ENCODE measurements at regions not wholly inside any gene's neighbourhood (a gene's known extent, or its start where the extent isn't known, plus 50 kb on each side); places are given as distances from the start of the nearest gene placed in this dataset.

- Histone ChIP-seq H3K4me3 (ENCODE audit: low read depth, low read length) (no peak overlapping the region), H3K9me3 (ENCODE audit: control insufficient read depth, insufficient read depth, low read length) (peaks cover 18% of the 10 kb centered on the region), H3K27me3 (ENCODE audit: control insufficient read depth, insufficient read depth, low read length) (no peaks in the 10 kb centered on the region), H3K27ac (ENCODE audit: low read depth, low read length) (no peak overlapping the region)
- no peak for TF ChIP-seq CTCF (IDR thresholded peaks at IDR 0.05; ENCODE audit: low read depth, low read length)
- ChIA-PET POLR2A (no interaction called here), CTCF (no interaction called here)
- DNase-seq (ENCODE audit: low read depth, low spot score), result no peak
These were observed 352.5 kb upstream of the PCDH20 start for GRCh38 chr13:61768175-61768574.

DNA sequence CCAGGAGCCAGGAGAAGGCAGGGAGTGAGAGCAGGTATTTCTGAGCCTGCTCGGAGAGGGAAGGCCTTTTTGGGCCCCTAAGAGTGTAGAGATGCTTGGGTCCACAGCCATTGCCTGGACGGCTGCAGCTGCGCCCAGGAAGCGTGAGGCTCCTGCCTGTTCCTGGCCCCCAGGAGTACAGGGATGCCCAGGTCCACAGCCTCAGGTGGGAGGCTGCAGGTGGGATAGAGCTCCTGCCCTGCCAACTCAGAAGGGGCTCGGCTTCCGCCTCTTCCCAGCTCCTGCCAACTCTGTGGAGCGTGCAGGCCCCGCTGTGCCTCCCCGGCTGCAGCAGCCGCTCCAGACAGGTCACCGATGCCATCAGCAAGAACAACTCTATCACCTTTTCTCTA is 351.0 kb upstream of the PCDH20 start:
- TF ChIP-seq CTCF (IDR thresholded peaks at IDR 0.05; ENCODE audit: low read depth, low read length), result no peak
- no peak overlapping the region for H3K4me3 ChIP-seq (ENCODE audit: low read depth, low read length)
- CTCF ChIA-PET, result no interaction called here
- DNase-seq (ENCODE audit: low read depth, low spot score), result no peak
- no peak overlapping the region for H3K27ac ChIP-seq (ENCODE audit: low read depth, low read length)
- H3K9me3 ChIP-seq (ENCODE audit: control insufficient read depth, insufficient read depth, low read length), result peaks cover 21% of the 10 kb centered on the region
- no peaks in the 10 kb centered on the region for H3K27me3 ChIP-seq (ENCODE audit: control insufficient read depth, insufficient read depth, low read length)
- POLR2A ChIA-PET, result no interaction called here

- peaks cover 21% of the 10 kb centered on the region for H3K9me3 ChIP-seq (ENCODE audit: control insufficient read depth, insufficient read depth, low read length)
- H3K27me3 ChIP-seq (ENCODE audit: control insufficient read depth, insufficient read depth, low read length), result no peaks in the 10 kb centered on the region
- ChIA-PET POLR2A (no interaction called here), CTCF (no interaction called here)
- no peak overlapping the region for H3K27ac ChIP-seq (ENCODE audit: low read depth, low read length)
- no peak for TF ChIP-seq CTCF (IDR thresholded peaks at IDR 0.05; ENCODE audit: low read depth, low read length)
- H3K4me3 ChIP-seq (ENCODE audit: low read depth, low read length), result no peak overlapping the region
- no peak for DNase-seq (ENCODE audit: low read depth, low spot score)
These were observed 350.5 kb upstream of the PCDH20 start for GRCh38 chr13:61765940-61766666.

DNA sequence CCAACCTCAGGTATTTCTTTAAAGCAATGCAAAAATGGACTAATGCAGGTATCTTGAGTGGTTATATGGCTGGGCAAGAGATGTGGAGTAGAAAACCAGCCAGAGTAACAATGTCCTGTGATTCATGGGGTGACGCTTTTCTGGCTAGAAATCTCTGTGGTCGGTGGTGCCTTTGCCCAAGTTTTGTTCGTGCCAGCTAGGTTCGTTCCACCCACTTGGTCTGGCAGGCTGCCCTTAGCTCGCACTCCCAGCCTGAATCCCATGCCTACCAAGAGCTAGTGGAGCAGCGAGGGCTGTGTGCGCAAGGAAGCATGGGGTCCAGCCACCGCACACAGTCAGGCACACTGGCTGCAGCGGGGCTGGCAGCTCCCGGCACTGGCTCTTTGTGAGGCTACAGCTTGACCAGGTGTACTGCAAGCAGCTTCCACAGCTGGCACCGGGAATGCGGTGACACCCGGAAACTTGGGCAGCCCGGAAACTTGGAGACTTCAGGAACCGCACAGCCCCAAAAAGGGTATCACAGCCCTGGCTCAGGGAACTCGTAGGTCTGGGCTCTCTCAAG is 349.6 kb upstream of the PCDH20 start:
- DNase-seq (ENCODE audit: low read depth, low spot score), result no peak
- POLR2A ChIA-PET, result no interaction called here
- CTCF ChIA-PET, result no interaction called here
- H3K27me3 ChIP-seq (ENCODE audit: control insufficient read depth, insufficient read depth, low read length), result no peaks in the 10 kb centered on the region
- H3K4me3 ChIP-seq (ENCODE audit: low read depth, low read length), result no peak overlapping the region
- no peak for TF ChIP-seq CTCF (IDR thresholded peaks at IDR 0.05; ENCODE audit: low read depth, low read length)
- peaks cover 21% of the 10 kb centered on the region for H3K9me3 ChIP-seq (ENCODE audit: control insufficient read depth, insufficient read depth, low read length)
- no peak overlapping the region for H3K27ac ChIP-seq (ENCODE audit: low read depth, low read length)

GRCh38 chr13:61761690-61762089 is 346.0 kb upstream of the PCDH20 start:
- no peak for TF ChIP-seq CTCF (IDR thresholded peaks at IDR 0.05; ENCODE audit: low read depth, low read length)

More at GRCh38 chr13:61761690-61762089, 346.0 kb upstream of the PCDH20 start:
- H3K27me3 ChIP-seq (ENCODE audit: control insufficient read depth, insufficient read depth, low read length), result no peaks in the 10 kb centered on the region
- ChIA-PET POLR2A (no interaction called here), CTCF (no interaction called here)
- peaks cover 19% of the 10 kb centered on the region for H3K9me3 ChIP-seq (ENCODE audit: control insufficient read depth, insufficient read depth, low read length)
- DNase-seq (ENCODE audit: low read depth, low spot score), result no peak
- H3K27ac ChIP-seq (ENCODE audit: low read depth, low read length), result no peak overlapping the region
- no peak overlapping the region for H3K4me3 ChIP-seq (ENCODE audit: low read depth, low read length)

All from AG04450 (cell line).